HG03469 (cell line): ENCODE measurements at regions not wholly inside any gene's neighbourhood (a gene's known extent, or its start where the extent isn't known, plus 50 kb on each side); places are given as distances from the start of the nearest gene placed in this dataset.
"Not testable (repeated sequence)": the region's sequence is repeated elsewhere in the genome, so short reads cannot be mapped to it uniquely, and the experiment has no call there.

Experiments used
- ATAC-seq: cut with Tn5 transposase; IDR thresholded peaks from one replicate; pipeline ENCODE4 v1.9.1; 2021; ENCODE audit warnings: mild to moderate bottlenecking, moderate library complexity, moderate number of reproducible peaks; ENCODE audit not compliant: unreplicated experiment

DNA sequence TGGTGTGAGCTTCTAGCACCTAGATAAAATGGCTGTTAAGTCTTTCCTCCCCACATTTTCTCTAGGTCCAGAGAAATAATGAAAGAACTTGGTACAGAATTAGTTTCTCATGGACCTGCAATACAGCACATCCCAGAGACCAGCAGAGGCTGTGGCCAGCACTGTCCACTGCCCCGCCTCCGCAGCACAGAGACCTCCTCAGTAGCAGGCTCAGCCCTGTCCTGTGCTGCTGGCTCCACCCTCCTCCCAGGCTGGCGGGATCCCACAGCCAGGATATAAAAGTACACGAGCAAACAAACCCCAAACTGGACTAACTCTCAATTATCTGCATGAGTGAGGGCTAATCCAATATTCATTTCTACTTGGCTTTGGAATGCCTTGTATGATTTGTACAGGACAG lies 401.5 kb downstream of the RPS6KC1 start:
- no peak for ATAC-seq

DNA sequence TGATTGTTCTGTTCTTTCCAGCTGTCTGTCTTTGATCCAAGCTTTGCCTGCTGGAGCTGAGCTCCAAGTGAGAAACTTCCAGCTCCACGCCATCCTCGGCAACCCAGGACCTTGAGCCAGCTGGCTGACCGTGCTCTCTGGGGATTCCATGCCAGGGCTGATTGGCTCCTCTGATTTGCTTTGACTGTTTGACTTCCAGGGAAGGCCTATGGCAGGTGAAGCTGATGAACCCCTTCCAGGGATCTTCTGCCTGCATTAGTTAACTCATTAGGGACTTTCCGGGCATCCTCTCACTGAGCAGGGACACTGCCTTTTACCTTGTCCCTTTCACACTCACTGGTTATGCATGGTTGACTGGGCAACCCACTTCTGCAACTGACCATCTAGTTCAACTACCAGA lies 406.1 kb downstream of the RPS6KC1 start:
- ATAC-seq, result no peak

GRCh38 chr1:213457733-213458132 lies 406.7 kb downstream of the RPS6KC1 start:
- ATAC-seq, result no peak

DNA sequence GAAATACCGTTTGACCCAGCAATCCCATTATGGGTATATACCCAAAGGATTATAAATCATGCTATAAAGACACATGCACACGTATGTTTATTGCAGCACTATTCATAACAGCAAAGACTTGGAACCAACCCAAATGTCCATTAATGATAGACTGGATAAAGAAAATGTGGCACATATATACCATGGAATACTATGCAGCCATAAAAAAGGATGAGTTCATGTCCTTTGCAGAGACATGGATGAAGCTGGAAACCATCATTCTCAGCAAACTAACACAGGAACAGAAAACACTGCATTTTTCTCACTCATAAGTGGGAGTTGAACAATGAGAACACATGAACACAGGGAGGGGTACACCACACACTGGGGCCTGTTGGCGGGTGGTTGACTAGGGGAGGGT lies 411.3 kb downstream of the RPS6KC1 start:
- not testable (repeated sequence) for ATAC-seq

DNA sequence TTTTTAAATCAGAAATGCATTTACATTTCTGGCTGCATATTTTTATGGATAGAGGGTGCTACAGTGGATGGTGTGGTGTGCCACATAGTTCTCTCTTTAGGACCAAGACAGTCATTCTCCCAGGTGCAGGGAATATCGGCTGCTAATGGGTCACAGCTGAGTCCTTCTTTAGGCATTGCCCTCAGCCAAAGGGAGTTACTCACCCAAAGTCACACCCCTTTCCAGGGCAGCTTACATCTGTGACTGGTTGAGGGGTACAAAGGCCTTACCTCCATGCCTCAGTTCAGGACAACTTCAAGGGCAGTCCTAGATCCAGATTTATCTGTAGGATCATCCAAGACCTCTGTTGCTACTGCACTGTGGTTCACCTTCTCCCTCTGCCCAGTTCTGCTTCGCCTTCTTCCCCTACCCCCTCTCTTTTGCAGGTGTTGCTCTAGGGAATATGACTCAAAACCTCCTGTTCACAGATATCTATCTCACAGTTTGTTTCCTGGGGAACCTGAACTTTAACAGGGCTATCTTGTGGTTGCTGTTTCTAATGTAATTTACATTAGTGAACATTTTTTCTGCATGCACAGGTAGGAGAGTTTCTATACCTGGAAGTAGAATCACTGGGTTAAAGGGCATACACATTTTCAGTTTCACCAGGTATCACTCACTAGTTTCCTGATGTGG lies 413.9 kb downstream of the RPS6KC1 start:
- ATAC-seq, result no peak

DNA sequence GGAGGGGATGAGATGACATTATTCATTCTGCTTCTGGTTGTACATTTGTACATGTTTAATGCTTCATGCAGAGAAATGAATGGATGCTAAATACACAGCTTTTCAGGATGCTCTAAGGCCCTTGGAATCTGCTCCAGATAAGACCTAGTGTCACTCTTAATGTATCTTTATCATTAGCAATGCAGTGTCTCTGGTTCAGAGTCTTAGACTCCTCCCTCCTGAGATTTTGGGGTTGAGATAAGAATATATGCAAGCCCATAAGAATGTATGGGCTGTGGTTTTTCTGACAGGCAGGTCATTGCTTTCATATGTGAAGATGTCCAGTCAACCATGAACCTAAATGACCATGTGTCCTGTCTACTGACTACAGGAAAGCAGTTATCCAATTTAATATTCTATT lies 415.5 kb downstream of the RPS6KC1 start:
- no peak for ATAC-seq

DNA sequence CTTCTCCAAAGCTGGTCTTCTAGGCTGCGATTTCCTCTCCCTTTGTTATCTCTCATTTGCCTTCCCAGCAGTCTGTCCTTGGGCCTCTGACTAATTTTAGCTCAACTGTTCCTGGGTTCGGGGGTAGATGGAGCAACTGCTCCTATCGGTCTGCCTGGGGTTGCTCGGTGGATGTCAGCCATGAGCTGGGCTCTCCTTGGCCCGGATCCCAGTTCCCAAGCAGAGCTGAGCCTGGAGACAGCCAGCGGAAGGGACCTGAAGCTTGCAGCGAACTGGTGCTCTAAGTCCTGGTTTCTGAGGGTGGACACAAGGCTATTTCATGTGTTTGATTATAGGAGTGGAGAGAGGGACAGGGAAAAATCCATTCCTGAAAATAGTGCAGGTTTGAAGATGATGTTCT lies 423.0 kb downstream of the RPS6KC1 start:
- no peak for ATAC-seq

DNA sequence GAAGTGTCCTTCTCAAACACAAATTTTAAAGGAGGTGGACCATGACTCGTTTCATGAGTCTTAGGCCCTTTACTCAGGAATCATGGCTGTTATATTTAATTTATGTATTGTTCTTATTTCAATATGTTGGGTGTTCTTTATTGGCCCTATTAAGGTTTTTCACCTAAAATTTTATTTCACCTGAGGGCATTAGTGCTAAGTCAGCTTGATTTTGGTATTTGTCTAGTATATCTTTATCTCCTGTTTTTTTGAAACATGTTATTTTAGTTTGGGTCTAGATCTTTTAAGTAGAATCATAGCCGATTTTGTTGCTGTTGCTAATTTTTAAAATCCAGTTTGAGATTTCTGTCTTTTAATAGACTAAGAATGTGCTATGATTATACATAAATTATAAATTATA lies 430.4 kb downstream of the RPS6KC1 start:
- ATAC-seq, result no peak

- ATAC-seq, result no peak
Measured at GRCh38 chr1:213484333-213484732, 433.3 kb downstream of the RPS6KC1 start.

DNA sequence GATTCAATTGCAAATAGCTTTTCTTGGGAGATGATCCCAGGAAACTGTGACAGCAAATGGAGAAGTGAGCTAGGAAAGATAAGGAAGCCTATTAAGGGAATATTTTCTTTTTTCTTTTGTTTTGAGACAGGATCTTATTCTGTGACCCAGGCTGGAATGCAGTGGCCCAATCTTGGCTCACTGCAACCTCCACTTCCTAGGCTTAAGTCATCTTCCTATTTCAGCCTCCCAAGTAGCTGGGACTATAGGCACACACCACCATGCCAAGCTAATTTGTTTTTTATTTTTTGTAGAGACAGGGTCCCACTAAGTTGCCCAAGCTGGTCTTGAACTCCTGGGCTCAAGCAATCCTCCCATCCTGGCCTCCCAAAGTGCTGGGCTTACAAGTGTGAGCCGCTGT lies 433.7 kb downstream of the RPS6KC1 start:
- no peak for ATAC-seq

DNA sequence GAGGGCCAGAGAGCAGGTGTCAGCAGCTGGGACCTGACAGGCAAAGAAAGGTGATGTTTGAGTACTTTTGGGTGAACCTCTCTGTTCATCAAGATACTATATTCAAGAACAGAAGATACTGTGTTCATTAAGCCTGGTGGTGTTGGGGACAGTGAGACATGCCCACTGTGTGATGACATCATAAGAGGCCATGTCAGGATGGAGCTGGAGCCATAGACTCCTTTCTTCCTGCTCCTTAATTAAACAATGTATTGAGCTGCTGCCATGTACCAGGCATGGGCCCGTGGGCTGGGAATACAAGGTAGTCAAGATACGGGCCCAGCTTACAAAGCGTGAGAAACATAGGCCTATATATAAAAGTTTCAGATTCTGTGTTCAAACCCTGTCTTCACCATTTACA lies 435.4 kb downstream of the RPS6KC1 start:
- no peak for ATAC-seq

DNA sequence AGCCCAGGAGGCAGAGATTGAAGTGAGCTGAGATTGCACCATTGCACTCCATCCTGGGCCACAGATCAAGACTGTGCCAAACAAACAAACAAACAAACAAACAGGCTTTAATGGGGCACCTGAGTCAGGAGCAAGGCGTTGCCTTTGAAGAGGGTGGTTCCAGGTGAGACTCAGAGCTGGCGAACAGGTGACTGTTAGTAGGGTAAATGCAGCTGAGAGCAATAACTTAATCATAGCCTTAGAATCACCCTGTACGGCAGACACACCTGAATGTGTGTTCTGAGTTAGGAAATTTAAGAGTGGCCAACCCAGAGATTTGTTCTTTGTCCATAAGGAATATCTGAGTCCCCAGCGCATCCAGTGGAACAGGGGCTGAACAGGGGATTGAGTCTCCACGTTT lies 440.4 kb downstream of the RPS6KC1 start:
- no peak for ATAC-seq

- no peak for ATAC-seq
Measured at GRCh38 chr1:213492161-213493041, 441.4 kb downstream of the RPS6KC1 start.

DNA sequence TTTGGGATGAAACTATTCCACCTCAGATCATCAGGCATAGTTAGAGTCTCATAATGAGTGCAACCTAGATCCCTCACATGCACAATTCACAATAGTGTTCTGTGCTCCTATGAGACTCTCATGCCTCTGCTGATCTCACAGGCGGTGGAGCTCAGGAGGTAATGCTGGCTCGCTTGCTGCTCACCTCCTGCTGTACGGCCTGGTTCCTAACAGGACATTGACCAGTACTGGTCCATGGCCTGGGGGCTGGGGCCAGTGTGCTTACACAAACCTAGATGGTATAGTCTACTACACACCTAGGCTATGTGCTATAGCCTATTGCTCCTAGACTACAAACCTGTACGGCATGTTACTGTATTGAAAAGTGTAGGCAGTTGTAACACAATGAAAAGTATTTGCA lies 448.4 kb downstream of the RPS6KC1 start:
- ATAC-seq, result no peak

- no peak for ATAC-seq
Measured at GRCh38 chr1:213507472-213508223, 456.6 kb downstream of the RPS6KC1 start.

DNA sequence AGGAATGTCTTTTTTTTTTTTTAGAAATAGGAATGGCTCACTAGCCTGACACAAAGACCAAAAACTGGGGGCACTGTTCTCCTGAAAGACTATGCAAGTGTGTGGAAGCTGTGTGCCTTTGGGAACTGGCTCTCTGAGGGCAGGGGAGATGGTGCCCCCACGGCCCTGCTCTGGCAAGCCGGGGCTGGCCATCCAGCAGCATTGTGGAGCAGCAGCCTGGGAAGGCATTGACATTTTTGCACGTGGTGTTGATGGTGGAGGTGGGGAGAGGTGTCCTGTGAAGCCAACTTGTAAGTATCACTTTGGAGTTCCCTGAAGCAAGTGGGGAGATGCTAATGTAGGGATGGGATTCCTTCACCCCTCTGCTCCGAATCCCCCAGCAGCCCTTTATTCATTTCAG lies 460.1 kb downstream of the RPS6KC1 start:
- ATAC-seq, result no peak

- no peak for ATAC-seq
Measured at GRCh38 chr1:213512316-213512715, 461.3 kb downstream of the RPS6KC1 start.

GRCh38 chr1:213513006-213513405 lies 462.0 kb downstream of the RPS6KC1 start:
- ATAC-seq, result no peak

- not testable (repeated sequence) for ATAC-seq
Measured at GRCh38 chr1:213514408-213515179, 463.6 kb downstream of the RPS6KC1 start.

DNA sequence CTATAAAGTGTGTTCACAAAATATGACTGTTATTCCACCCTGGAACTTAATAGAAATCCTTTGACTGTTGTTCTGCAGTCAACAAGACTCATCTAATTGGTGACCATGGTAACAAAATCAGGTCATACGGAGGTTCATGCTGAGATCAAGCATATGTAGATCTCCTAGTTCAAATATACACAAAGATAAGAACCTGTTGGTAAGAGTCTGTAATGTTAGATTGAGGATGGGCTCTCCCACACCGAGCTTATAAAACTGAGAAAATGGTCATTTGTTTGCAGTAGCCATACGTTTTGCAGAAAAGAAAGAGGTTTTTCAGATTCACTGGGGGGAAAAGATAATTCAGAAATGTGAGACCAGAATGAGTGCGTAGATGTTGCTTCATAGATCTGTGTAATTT lies 468.1 kb downstream of the RPS6KC1 start:
- no peak for ATAC-seq

- ATAC-seq, result no peak
Measured at GRCh38 chr1:213521206-213521605, 466.6 kb upstream of the PROX1 start.
